GM23338 (cell line): ENCODE measurements at regions not wholly inside any gene's neighbourhood (a gene's known extent, or its start where the extent isn't known, plus 50 kb on each side); places are given as distances from the start of the nearest gene placed in this dataset.

Experiments
- ATAC-seq: fragments of 200-7000 bp; cut with Tn5 transposase; 3 replicates; pipeline ENCODE4 v1.9.1; 2020
- DNase-seq: peaks from one replicate; pipeline ENCODE4 v3.0.0-alpha.2; 2015; ENCODE audit warnings: low spot score
- H2AFZ ChIP-seq: fragments of 200-600 bp; sonication (generic); 2 replicates; pipeline ENCODE4 v1.8.0; 2016; ENCODE audit warnings: antibody characterized with exemption, mild to moderate bottlenecking, moderate library complexity
- H3F3A ChIP-seq: fragments of 200-600 bp; sonication (generic); replicated peaks from 2 replicates; pipeline ENCODE4 v1.8.0; 2017; ENCODE audit warnings: antibody characterized with exemption, mixed run types, low read depth
- H3K27ac ChIP-seq: fragments of 200-600 bp; sonication (generic); 2 replicates; pipeline ENCODE4 v1.6.1; 2016; ENCODE audit warnings: low read depth
- H3K27me3 ChIP-seq: fragments of 200-600 bp; sonication (generic); 2 replicates; pipeline ENCODE4 v1.8.0; 2016; ENCODE audit warnings: mild to moderate bottlenecking, mixed run types, moderate library complexity; ENCODE audit not compliant: insufficient read depth
- H3K36me3 ChIP-seq: fragments of 200-600 bp; sonication (generic); 2 replicates; pipeline ENCODE4 v1.8.0; 2016; ENCODE audit warnings: mild to moderate bottlenecking; ENCODE audit not compliant: insufficient read depth
- H3K4me1 ChIP-seq: fragments of 200-600 bp; sonication (generic); 2 replicates; pipeline ENCODE4 v1.8.0; 2016; ENCODE audit warnings: mild to moderate bottlenecking, moderate library complexity; ENCODE audit not compliant: insufficient read depth
- H3K4me2 ChIP-seq: fragments of 200-600 bp; sonication (generic); 2 replicates; pipeline ENCODE4 v1.7.1; 2017; ENCODE audit warnings: mixed run types
- H3K4me3 ChIP-seq: fragments of 200-600 bp; sonication (generic); 2 replicates; pipeline ENCODE4 v1.6.1; 2016; ENCODE audit warnings: mixed run types
- H3K79me2 ChIP-seq: fragments of 200-600 bp; sonication (generic); replicated peaks from 2 replicates; pipeline ENCODE4 v1.8.0; 2017; ENCODE audit warnings: mild to moderate bottlenecking; ENCODE audit not compliant: insufficient read depth
- H3K9me2 ChIP-seq: fragments of 200-600 bp; sonication (generic); 2 replicates; pipeline ENCODE4 v1.8.0; 2017; ENCODE audit not compliant: insufficient read depth
- H4K20me1 ChIP-seq: fragments of 200-600 bp; sonication (generic); replicated peaks from 2 replicates; pipeline ENCODE4 v1.8.0; 2017; ENCODE audit warnings: mild to moderate bottlenecking; ENCODE audit not compliant: insufficient read depth
- H3K27ac Mint-ChIP-seq: 2 replicates; pipeline ENCODE4 v1.8.0; 2020; ENCODE audit warnings: inconsistent platforms, mild to moderate bottlenecking, moderate library complexity, mixed read lengths
- H3K27me3 Mint-ChIP-seq: 3 replicates; pipeline ENCODE4 v1.8.0; 2022; ENCODE audit warnings: low read depth, mild to moderate bottlenecking, moderate library complexity, mixed read lengths, inconsistent platforms; ENCODE audit not compliant: insufficient read depth, poor library complexity
- H3K36me3 Mint-ChIP-seq: 3 replicates; pipeline ENCODE4 v1.8.0; 2021; ENCODE audit warnings: low read depth, mild to moderate bottlenecking, inconsistent platforms, moderate library complexity, mixed read lengths
- H3K4me1 Mint-ChIP-seq: 3 replicates; pipeline ENCODE4 v1.8.0; 2020; ENCODE audit warnings: mild to moderate bottlenecking, inconsistent platforms, mixed read lengths
- H3K4me3 Mint-ChIP-seq: 3 replicates; pipeline ENCODE4 v1.8.0; 2021; ENCODE audit warnings: moderate library complexity, mild to moderate bottlenecking, inconsistent platforms, mixed read lengths
- H3K9me3 Mint-ChIP-seq: 3 replicates; pipeline ENCODE4 v1.8.0; 2020; ENCODE audit warnings: moderate library complexity, mild to moderate bottlenecking, inconsistent platforms, mixed read lengths
- CREB1 ChIP-seq: fragments of 250-450 bp; sonication (Bioruptor Pico); IDR thresholded peaks from 2 replicates; pipeline ENCODE4 v1.5.0; 2020; ENCODE audit warnings: low read depth, mild to moderate bottlenecking, moderate library complexity
- ETS1 ChIP-seq: IDR thresholded peaks from 2 replicates; pipeline ENCODE4 v1.6.1; 2016; ENCODE audit warnings: antibody characterized with exemption
- EZH2 ChIP-seq: fragments of 200-600 bp; sonication (generic); IDR thresholded peaks from one replicate; pipeline ENCODE4 v1.8.0; 2017; ENCODE audit warnings: antibody characterized with exemption, mild to moderate bottlenecking, low read depth; ENCODE audit not compliant: unreplicated experiment
- EZH2phosphoT487 ChIP-seq: fragments of 200-600 bp; sonication (generic); IDR thresholded peaks from one replicate; pipeline ENCODE4 v1.8.1; 2018; ENCODE audit warnings: antibody characterized with exemption; ENCODE audit not compliant: unreplicated experiment
- JUNB ChIP-seq: IDR thresholded peaks from one replicate; pipeline ENCODE4 v1.6.1; 2016; ENCODE audit warnings: antibody characterized with exemption; ENCODE audit not compliant: unreplicated experiment
- NANOG ChIP-seq: IDR thresholded peaks from 2 replicates; pipeline ENCODE4 v1.6.1; 2016; ENCODE audit warnings: antibody characterized with exemption, borderline replicate concordance
- REST ChIP-seq: IDR thresholded peaks from one replicate; pipeline ENCODE4 v1.6.1; 2018; ENCODE audit warnings: antibody characterized with exemption; ENCODE audit not compliant: unreplicated experiment
- STAT1 ChIP-seq: IDR thresholded peaks from one replicate; pipeline ENCODE4 v1.6.1; 2016; ENCODE audit warnings: antibody characterized with exemption; ENCODE audit not compliant: unreplicated experiment
- ZNF331 ChIP-seq: fragments of 250-450 bp; sonication (Bioruptor Pico); IDR thresholded peaks from 2 replicates; pipeline ENCODE4 v1.5.0; 2020; ENCODE audit warnings: low read depth, mild to moderate bottlenecking, moderate library complexity
- TF ChIP-seq, protein P1 (sequence below): fragments of 250-450 bp; sonication (Bioruptor Pico); IDR thresholded peaks from 2 replicates; pipeline ENCODE4 v1.5.0; 2020; ENCODE audit warnings: mild to moderate bottlenecking, moderate library complexity

GRCh38 chr12:78278706-78279190 is 448.1 kb downstream of the NAV3 start:
- no peak overlapping the region for H3K4me3 ChIP-seq
- Mint-ChIP-seq H3K36me3 (peaks cover 19% of the 10 kb centered on the region), H3K27me3 (no peaks in the 10 kb centered on the region), H3K9me3 (peaks cover 24% of the 10 kb centered on the region), H3K27ac (no peak overlapping the region), H3K4me1 (no peaks in the 10 kb centered on the region), H3K4me3 (no peak overlapping the region)
- ATAC-seq (no peak), DNase-seq (no peak)
- H3K27me3 ChIP-seq: no peaks in the 10 kb centered on the region
- H3K79me2 ChIP-seq: no peaks in the 10 kb centered on the region
- H4K20me1 ChIP-seq: no peaks in the 10 kb centered on the region
- H3K9me2 ChIP-seq: peaks cover 7% of the 10 kb centered on the region; the same call in 1 of the 2 replicates
- H3K4me2 ChIP-seq: no peak overlapping the region
- H3K4me1 ChIP-seq: no peaks in the 10 kb centered on the region
- TF ChIP-seq EZH2: no peak
- TF ChIP-seq, protein P1, sequence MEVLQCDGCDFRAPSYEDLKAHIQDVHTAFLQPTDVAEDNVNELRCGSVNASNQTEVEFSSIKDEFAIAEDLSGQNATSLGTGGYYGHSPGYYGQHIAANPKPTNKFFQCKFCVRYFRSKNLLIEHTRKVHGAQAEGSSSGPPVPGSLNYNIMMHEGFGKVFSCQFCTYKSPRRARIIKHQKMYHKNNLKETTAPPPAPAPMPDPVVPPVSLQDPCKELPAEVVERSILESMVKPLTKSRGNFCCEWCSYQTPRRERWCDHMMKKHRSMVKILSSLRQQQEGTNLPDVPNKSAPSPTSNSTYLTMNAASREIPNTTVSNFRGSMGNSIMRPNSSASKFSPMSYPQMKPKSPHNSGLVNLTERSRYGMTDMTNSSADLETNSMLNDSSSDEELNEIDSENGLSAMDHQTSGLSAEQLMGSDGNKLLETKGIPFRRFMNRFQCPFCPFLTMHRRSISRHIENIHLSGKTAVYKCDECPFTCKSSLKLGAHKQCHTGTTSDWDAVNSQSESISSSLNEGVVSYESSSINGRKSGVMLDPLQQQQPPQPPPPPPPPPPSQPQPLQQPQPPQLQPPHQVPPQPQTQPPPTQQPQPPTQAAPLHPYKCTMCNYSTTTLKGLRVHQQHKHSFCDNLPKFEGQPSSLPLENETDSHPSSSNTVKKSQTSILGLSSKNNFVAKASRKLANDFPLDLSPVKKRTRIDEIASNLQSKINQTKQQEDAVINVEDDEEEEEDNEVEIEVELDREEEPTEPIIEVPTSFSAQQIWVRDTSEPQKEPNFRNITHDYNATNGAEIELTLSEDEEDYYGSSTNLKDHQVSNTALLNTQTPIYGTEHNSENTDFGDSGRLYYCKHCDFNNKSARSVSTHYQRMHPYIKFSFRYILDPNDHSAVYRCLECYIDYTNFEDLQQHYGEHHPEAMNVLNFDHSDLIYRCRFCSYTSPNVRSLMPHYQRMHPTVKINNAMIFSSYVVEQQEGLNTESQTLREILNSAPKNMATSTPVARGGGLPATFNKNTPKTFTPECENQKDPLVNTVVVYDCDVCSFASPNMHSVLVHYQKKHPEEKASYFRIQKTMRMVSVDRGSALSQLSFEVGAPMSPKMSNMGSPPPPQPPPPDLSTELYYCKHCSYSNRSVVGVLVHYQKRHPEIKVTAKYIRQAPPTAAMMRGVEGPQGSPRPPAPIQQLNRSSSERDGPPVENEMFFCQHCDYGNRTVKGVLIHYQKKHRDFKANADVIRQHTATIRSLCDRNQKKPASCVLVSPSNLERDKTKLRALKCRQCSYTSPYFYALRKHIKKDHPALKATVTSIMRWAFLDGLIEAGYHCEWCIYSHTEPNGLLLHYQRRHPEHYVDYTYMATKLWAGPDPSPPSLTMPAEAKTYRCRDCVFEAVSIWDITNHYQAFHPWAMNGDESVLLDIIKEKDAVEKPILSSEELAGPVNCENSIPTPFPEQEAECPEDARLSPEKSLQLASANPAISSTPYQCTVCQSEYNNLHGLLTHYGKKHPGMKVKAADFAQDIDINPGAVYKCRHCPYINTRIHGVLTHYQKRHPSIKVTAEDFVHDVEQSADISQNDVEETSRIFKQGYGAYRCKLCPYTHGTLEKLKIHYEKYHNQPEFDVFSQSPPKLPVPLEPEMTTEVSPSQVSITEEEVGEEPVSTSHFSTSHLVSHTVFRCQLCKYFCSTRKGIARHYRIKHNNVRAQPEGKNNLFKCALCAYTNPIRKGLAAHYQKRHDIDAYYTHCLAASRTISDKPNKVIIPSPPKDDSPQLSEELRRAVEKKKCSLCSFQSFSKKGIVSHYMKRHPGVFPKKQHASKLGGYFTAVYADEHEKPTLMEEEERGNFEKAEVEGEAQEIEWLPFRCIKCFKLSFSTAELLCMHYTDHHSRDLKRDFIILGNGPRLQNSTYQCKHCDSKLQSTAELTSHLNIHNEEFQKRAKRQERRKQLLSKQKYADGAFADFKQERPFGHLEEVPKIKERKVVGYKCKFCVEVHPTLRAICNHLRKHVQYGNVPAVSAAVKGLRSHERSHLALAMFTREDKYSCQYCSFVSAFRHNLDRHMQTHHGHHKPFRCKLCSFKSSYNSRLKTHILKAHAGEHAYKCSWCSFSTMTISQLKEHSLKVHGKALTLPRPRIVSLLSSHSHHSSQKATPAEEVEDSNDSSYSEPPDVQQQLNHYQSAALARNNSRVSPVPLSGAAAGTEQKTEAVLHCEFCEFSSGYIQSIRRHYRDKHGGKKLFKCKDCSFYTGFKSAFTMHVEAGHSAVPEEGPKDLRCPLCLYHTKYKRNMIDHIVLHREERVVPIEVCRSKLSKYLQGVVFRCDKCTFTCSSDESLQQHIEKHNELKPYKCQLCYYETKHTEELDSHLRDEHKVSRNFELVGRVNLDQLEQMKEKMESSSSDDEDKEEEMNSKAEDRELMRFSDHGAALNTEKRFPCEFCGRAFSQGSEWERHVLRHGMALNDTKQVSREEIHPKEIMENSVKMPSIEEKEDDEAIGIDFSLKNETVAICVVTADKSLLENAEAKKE: no peak
- no peak for TF ChIP-seq STAT1
- no peak for TF ChIP-seq ZNF331 (CRISPR knock-in tag)
- H3F3A ChIP-seq: no peaks in the 10 kb centered on the region
- no peak overlapping the region for H3K27ac ChIP-seq
- no peak overlapping the region for H2AFZ ChIP-seq
- H3K36me3 ChIP-seq: no peaks in the 10 kb centered on the region

DNA sequence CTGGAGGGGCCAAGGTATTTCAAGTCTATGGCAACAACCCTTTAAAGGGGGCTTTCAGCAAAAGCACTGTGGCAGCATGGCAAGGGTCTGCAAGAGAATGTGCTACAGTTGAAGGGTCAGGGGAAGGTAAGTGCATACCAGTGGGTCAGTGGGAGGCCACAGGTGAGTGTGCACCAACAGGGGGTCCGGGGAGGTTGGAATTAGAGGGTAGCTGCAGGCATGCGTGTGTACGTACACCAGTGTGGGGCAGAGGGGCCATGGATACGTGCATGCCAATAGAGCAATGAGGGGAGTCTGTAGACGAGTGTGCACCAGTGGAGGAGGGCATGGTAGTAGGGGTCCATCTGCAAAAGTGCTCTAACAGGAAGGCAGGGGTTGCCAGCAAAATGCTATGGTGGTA is 448.9 kb downstream of the NAV3 start:
- no peaks in the 10 kb centered on the region for H4K20me1 ChIP-seq
- no peaks in the 10 kb centered on the region for H3K4me1 Mint-ChIP-seq
- H3K27me3 ChIP-seq: no peaks in the 10 kb centered on the region
- no peak overlapping the region for H3K27ac ChIP-seq
- H3K9me3 Mint-ChIP-seq: peaks cover 24% of the 10 kb centered on the region
- no peak overlapping the region for H3K4me3 ChIP-seq
- no peak overlapping the region for H3K4me3 Mint-ChIP-seq
- no peak overlapping the region for H3K27ac Mint-ChIP-seq
- peaks cover 19% of the 10 kb centered on the region for H3K36me3 Mint-ChIP-seq
- no peaks in the 10 kb centered on the region for H3K79me2 ChIP-seq
- no peak overlapping the region for H2AFZ ChIP-seq
- DNase-seq: no peak
- H3F3A ChIP-seq: no peaks in the 10 kb centered on the region
- no peaks in the 10 kb centered on the region for H3K36me3 ChIP-seq
- no peak overlapping the region for H3K4me2 ChIP-seq
- no peaks in the 10 kb centered on the region for H3K27me3 Mint-ChIP-seq
- H3K4me1 ChIP-seq: no peaks in the 10 kb centered on the region
- no peak for ATAC-seq
- H3K9me2 ChIP-seq: peaks cover 7% of the 10 kb centered on the region; the same call in 1 of the 2 replicates
- TF ChIP-seq NANOG: no peak
- no peak for TF ChIP-seq REST
- TF ChIP-seq ZNF331 (CRISPR knock-in tag): no peak
- no peak for TF ChIP-seq ETS1
- no peak for TF ChIP-seq JUNB
- TF ChIP-seq CREB1: no peak
- TF ChIP-seq EZH2phosphoT487: no peak
